ENCODE measurements at regions not wholly inside any gene's neighbourhood (a gene's known extent, or its start where the extent isn't known, plus 50 kb on each side); places are given as distances from the start of the nearest gene placed in this dataset.

DNA sequence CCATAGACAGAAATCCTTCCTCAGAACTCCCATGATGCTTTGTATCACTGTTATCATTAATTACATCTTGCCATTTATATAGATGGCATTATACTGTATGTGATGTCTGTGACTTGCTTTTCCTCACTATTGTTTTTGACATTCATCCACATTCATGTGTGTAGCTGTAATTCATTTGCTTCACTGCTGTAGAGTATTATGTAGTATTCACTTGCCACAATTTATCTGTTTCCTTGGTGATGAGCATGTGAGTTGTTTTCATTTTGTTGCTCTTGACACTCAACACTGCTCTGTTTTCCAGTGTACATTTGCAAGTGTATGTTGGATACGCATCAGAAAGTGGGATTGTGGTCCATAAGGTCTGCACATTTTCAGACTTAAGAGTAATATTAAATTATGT is 328.6 kb upstream of the C11orf87 start:
- Histone ChIP-seq H3K27me3 (no peaks in the 10 kb centered on the region), H3K9me3 (no peaks in the 10 kb centered on the region), H3K4me1 (no peaks in the 10 kb centered on the region), H3K27ac (no peak overlapping the region), H3K36me3 (no peaks in the 10 kb centered on the region), H3K4me3 (no peak overlapping the region)
- TF ChIP-seq CTCF (IDR thresholded peaks at IDR 0.05) (no peak), POLR2A (IDR thresholded peaks at IDR 0.05) (no peak)
- ATAC-seq, result no peak
- 86% methylated on average over 1 of the region's 1 CpG for whole genome bisulfite sequencing (ENCODE audit: insufficient coverage, low coverage, low lambda C conversion rate, missing lambda C conversion rate)
- DNase-seq, result no peak
- intact Hi-C loops (cut with DNase I), result no loop called here

GRCh38 chr11:109096266-109096665 is 325.7 kb upstream of the C11orf87 start:
- 76% methylated on average over 3 of the region's 3 CpGs for WGBS (ENCODE audit: insufficient coverage, low coverage, low lambda C conversion rate, missing lambda C conversion rate)
- DNase-seq, result no peak
- ATAC-seq, result no peak
- TF ChIP-seq CTCF (IDR thresholded peaks at IDR 0.05), result no peak
- TF ChIP-seq POLR2A (IDR thresholded peaks at IDR 0.05), result no peak
- intact Hi-C loops (cut with DNase I), result no loop called here
- Histone ChIP-seq H3K4me1 (no peaks in the 10 kb centered on the region), H3K27ac (no peak overlapping the region), H3K9me3 (no peaks in the 10 kb centered on the region), H3K4me3 (no peak overlapping the region), H3K27me3 (no peaks in the 10 kb centered on the region), H3K36me3 (no peaks in the 10 kb centered on the region)

- H3K4me3 ChIP-seq, result no peak overlapping the region
- DNase-seq, result no peak
- no peaks in the 10 kb centered on the region for H3K36me3 ChIP-seq
- no peaks in the 10 kb centered on the region for H3K27me3 ChIP-seq
- 66% methylated on average over 4 of the region's 8 CpGs for whole genome bisulfite sequencing (ENCODE audit: insufficient coverage, low coverage, low lambda C conversion rate, missing lambda C conversion rate)
- ATAC-seq, result no peak
- no peak overlapping the region for H3K27ac ChIP-seq
- no peaks in the 10 kb centered on the region for H3K4me1 ChIP-seq
- intact Hi-C loops (cut with DNase I), result no loop called here
- no peak for TF ChIP-seq POLR2A (IDR thresholded peaks at IDR 0.05)
- no peak for TF ChIP-seq CTCF (IDR thresholded peaks at IDR 0.05)
- H3K9me3 ChIP-seq, result no peaks in the 10 kb centered on the region
These were observed 315.7 kb upstream of the C11orf87 start for GRCh38 chr11:109106151-109106906.

DNA sequence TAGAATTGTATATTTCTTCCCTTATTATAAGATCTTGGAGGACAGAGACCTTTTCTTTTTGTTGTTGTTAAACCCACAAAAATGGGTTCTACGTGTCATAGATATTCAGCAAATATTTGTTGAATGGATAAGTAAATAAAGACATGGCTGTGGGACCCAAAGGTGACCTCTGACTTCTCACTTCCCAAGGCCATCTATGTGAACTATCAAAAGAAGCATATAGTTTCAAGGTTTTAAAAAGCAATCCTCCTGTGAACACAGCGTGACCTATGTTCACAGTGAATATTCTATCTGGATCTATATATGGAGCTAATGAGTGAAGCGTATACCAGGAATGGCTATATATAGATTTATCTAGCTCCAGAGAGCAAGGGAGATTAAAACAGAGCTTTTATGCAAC is 312.8 kb upstream of the C11orf87 start:
- no peaks in the 10 kb centered on the region for H3K36me3 ChIP-seq
- no peaks in the 10 kb centered on the region for H3K4me1 ChIP-seq
- ATAC-seq (peak in 1 of 4 donors; percentile 30), DNase-seq (no peak)
- H3K9me3 ChIP-seq, result no peaks in the 10 kb centered on the region
- H3K27ac ChIP-seq, result no peak overlapping the region
- H3K4me3 ChIP-seq, result no peak overlapping the region
- no peaks in the 10 kb centered on the region for H3K27me3 ChIP-seq
- no peak for TF ChIP-seq POLR2A (IDR thresholded peaks at IDR 0.05)
- TF ChIP-seq CTCF (IDR thresholded peaks at IDR 0.05), result no peak
- 51% methylated on average over 3 of the region's 3 CpGs for WGBS (ENCODE audit: insufficient coverage, low coverage, low lambda C conversion rate, missing lambda C conversion rate)
- intact Hi-C loops (cut with DNase I), result no loop called here

All from right lobe of liver (tissue), 6 donors.